Activated naive CD8-positive, alpha-beta T cell treated with anti-CD3 and anti-CD28 coated beads for 36 hours (primary cell): ENCODE measurements at regions not wholly inside any gene's neighbourhood (a gene's known extent, or its start where the extent isn't known, plus 50 kb on each side); places are given as distances from the start of the nearest gene placed in this dataset.

Experiments used
- DNase-seq: peaks from one replicate; pipeline ENCODE4 v3.0.0; 2021
- H3K27ac Mint-ChIP-seq: one replicate; pipeline ENCODE4 v1.8.0; 2022; ENCODE audit warnings: mild to moderate bottlenecking, moderate library complexity, mixed read lengths
- H3K27me3 Mint-ChIP-seq: one replicate; pipeline ENCODE4 v1.8.0; 2022; ENCODE audit warnings: mild to moderate bottlenecking, mixed read lengths
- H3K36me3 Mint-ChIP-seq: one replicate; pipeline ENCODE4 v1.8.0; 2021; ENCODE audit warnings: mild to moderate bottlenecking, mixed read lengths
- H3K4me1 Mint-ChIP-seq: one replicate; pipeline ENCODE4 v1.8.0; 2021; ENCODE audit warnings: mixed read lengths
- H3K4me3 Mint-ChIP-seq: one replicate; pipeline ENCODE4 v1.8.0; 2022; ENCODE audit warnings: mild to moderate bottlenecking, moderate library complexity, mixed read lengths
- H3K9me3 Mint-ChIP-seq: one replicate; pipeline ENCODE4 v1.8.0; 2022; ENCODE audit warnings: mixed read lengths

DNA sequence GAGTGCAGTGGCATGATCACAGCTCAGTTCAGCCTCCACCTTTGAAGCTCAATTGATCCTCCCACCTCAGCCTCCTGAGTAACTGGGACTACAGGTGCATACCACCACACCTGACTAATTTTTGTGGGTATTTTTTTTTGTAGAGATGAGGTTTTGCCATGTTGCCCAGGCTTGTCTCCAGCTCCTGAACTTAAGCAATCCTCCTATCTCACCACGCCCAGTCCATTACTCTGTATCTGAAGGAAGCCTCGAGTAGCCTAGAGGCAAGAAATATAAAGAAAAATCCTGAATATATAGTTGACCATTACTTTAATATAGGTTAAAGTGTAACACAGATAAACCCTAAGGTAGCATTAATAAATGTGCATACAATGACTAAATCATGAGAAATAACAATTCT is 686.8 kb upstream of the PIK3C3 start:
- peaks cover 2% of the 10 kb centered on the region for H3K9me3 Mint-ChIP-seq
- no peaks in the 10 kb centered on the region for H3K36me3 Mint-ChIP-seq
- H3K27ac Mint-ChIP-seq = no peak overlapping the region
- no peak overlapping the region for H3K4me3 Mint-ChIP-seq
- H3K27me3 Mint-ChIP-seq = no peaks in the 10 kb centered on the region
- DNase-seq = no peak
- H3K4me1 Mint-ChIP-seq = no peaks in the 10 kb centered on the region

DNA sequence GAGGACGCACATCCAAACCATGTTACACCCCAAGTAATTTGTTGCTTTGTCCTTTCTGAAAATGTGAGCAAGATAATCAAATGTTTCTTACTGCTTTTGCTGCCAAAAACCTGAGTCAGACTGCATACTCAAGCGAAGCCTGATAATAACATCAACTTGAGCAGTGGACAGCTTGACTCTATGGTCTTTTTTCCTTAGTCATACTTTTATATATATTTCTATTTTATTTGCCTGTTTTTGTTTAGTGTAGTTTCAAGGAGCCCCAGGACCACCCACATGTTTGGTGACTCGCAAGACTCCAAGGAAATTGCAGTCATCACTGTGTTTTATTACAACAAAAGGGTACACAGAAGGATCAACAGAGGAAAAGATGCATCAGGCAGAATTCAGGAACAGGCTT is 688.4 kb upstream of the PIK3C3 start:
- no peaks in the 10 kb centered on the region for H3K36me3 Mint-ChIP-seq
- no peaks in the 10 kb centered on the region for H3K4me1 Mint-ChIP-seq
- DNase-seq = no peak
- no peak overlapping the region for H3K4me3 Mint-ChIP-seq
- H3K9me3 Mint-ChIP-seq = peaks cover 4% of the 10 kb centered on the region
- H3K27me3 Mint-ChIP-seq = no peaks in the 10 kb centered on the region
- H3K27ac Mint-ChIP-seq = no peak overlapping the region

DNA sequence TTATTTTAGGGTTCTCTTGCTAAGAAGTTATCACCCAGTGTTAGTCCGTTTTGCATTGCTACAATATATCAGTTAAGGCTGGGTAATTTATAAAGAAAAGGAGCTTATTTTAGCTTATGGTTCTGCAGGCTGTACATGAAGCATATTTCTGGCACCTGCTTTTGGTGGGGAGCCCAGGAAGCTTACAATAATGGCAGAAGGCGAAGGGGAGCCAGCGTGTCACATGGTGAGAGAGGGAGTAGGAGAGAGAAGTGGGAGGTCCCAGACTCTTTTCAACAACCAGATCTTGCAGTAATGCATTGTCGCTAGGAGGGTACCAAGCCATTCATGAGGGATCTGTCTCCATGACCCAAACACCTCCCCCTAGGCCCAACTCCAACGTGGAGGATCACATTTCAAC is 688.8 kb upstream of the PIK3C3 start:
- H3K36me3 Mint-ChIP-seq = no peaks in the 10 kb centered on the region
- H3K27ac Mint-ChIP-seq = no peak overlapping the region
- H3K9me3 Mint-ChIP-seq = peaks cover 4% of the 10 kb centered on the region
- no peak overlapping the region for H3K4me3 Mint-ChIP-seq
- no peaks in the 10 kb centered on the region for H3K27me3 Mint-ChIP-seq
- DNase-seq = no peak
- H3K4me1 Mint-ChIP-seq = no peaks in the 10 kb centered on the region

DNA sequence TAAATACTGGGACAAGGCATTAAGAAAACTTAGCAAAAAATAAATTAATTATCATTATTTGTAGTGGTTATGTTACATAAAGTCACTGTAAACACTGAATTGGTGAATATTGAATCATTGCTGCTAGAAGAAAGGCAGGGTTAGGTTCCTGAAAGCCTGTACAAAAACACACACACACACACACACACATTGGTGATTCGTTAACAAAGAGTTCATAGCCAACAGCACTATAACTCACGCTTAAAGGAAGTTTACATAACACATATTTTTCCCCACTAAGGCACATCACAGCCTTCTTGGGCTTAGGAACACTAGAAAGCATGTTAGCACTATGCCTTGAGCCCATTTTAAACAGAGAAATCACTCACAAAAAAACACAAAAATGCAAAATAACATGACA is 690.0 kb upstream of the PIK3C3 start:
- Mint-ChIP-seq H3K4me3 (no peak overlapping the region), H3K36me3 (no peaks in the 10 kb centered on the region), H3K9me3 (peaks cover 4% of the 10 kb centered on the region), H3K27me3 (no peaks in the 10 kb centered on the region), H3K27ac (no peak overlapping the region), H3K4me1 (no peaks in the 10 kb centered on the region)
- DNase-seq = no peak

DNA sequence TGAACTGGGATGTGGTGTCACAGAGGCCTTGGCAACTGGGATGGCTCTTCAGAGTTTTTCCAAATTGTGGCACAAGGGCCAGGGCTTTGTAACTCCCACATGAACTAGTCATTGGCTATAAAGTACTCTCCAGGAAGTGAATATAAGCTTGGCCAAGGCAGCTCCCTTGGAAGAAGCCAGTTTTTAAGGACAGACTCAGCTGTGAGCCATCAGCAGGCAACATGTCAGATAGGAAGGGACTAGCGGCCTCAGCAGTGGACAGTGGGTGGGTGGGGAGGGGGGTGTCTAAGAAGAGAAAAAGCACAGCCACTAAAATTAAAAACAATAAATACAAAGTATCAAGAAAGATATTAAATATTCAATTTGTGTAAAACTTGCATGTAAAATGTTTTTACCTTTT is 691.1 kb upstream of the PIK3C3 start:
- peaks cover 5% of the 10 kb centered on the region for H3K9me3 Mint-ChIP-seq
- H3K4me1 Mint-ChIP-seq = no peaks in the 10 kb centered on the region
- H3K27me3 Mint-ChIP-seq = no peaks in the 10 kb centered on the region
- H3K36me3 Mint-ChIP-seq = no peaks in the 10 kb centered on the region
- no peak overlapping the region for H3K4me3 Mint-ChIP-seq
- no peak overlapping the region for H3K27ac Mint-ChIP-seq
- no peak for DNase-seq

DNA sequence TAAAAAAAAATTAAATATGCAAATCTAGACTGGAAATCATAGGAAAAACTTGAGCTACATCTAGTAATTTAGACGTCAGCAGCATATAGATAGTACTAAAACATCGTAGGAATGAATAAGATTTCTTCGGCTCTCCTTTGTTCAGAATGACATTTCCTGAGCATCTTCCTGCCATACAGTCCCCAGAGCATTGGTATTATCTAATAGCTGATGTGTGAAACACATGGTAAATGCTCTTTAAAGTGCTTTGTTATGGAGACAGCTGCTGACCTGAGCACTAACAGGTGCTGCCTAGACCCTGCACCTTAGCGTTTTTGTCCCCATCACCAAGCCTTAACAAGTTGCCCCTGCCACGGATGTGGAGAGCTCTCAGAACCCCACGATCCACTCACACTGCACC is 692.3 kb upstream of the PIK3C3 start:
- no peaks in the 10 kb centered on the region for H3K4me1 Mint-ChIP-seq
- H3K27ac Mint-ChIP-seq = no peak overlapping the region
- no peaks in the 10 kb centered on the region for H3K36me3 Mint-ChIP-seq
- no peaks in the 10 kb centered on the region for H3K27me3 Mint-ChIP-seq
- no peak for DNase-seq
- peaks cover 5% of the 10 kb centered on the region for H3K9me3 Mint-ChIP-seq
- H3K4me3 Mint-ChIP-seq = no peak overlapping the region

DNA sequence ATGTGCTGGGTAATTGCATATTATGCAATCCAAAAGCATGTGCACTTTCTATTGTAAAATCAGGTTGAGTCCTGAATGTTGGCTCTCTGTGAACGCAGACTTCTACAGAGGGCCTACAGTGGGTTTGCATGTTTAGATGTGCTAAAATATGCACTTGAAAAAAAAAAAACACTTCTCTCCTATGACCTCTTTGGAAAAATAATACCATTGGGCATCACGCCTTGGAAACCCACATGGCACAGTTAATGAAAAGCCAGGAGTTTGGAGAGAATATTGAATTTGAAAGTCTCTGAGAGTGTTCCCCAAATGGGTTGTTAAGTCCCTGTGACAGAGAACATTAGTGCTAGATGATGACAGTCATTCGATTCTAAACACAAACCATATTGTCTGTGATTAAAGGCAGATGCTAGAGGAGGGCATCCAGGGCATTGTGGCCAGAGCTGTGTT is 710.4 kb upstream of the PIK3C3 start:
- DNase-seq = no peak
- peaks cover 3% of the 10 kb centered on the region for H3K9me3 Mint-ChIP-seq
- H3K27ac Mint-ChIP-seq = no peak overlapping the region
- H3K36me3 Mint-ChIP-seq = no peaks in the 10 kb centered on the region
- no peak overlapping the region for H3K4me3 Mint-ChIP-seq
- H3K4me1 Mint-ChIP-seq = no peaks in the 10 kb centered on the region
- H3K27me3 Mint-ChIP-seq = no peaks in the 10 kb centered on the region

DNA sequence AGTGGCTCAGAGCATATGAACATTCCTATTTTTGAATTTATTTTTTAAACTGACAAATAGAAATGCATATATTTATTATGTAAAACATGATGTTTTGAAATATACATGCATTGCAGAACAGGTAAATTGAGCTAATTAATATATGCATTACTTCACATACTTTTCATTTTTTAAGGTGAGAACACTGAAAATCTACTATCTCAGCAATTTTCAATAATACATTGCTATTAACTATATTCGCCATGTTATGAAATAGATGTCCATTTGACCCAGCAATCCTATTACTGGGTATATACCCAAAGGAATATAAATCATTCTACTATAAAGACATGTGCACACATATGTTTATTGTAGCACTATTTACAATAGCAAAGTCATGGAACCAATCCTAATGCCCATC is 717.7 kb upstream of the PIK3C3 start:
- H3K27me3 Mint-ChIP-seq = no peaks in the 10 kb centered on the region
- no peaks in the 10 kb centered on the region for H3K36me3 Mint-ChIP-seq
- peaks cover 3% of the 10 kb centered on the region for H3K9me3 Mint-ChIP-seq
- DNase-seq = no peak
- H3K4me1 Mint-ChIP-seq = no peaks in the 10 kb centered on the region
- H3K4me3 Mint-ChIP-seq = no peak overlapping the region
- H3K27ac Mint-ChIP-seq = no peak overlapping the region

DNA sequence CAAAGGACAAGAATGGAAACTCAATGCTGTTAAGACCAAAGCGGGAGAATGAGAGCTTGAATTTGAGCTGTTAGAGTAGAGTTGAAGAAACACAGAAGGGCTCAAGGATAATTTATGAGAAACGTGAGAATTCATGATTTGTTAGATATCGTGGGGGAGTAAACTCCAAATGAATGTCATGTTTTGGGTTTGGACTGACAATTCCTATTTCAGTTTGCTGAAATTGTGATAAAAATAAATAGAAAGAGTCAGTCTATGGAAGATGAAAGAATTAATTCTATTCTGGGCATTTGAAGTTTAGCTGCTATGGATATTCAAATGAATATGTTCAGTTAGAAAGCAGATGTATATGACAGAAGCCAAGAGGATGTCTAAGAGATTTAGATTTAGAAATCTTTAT is 723.4 kb upstream of the PIK3C3 start:
- H3K4me3 Mint-ChIP-seq = no peak overlapping the region
- H3K4me1 Mint-ChIP-seq = no peaks in the 10 kb centered on the region
- H3K27me3 Mint-ChIP-seq = no peaks in the 10 kb centered on the region
- H3K9me3 Mint-ChIP-seq = no peaks in the 10 kb centered on the region
- no peak for DNase-seq
- H3K27ac Mint-ChIP-seq = no peak overlapping the region
- H3K36me3 Mint-ChIP-seq = no peaks in the 10 kb centered on the region

DNA sequence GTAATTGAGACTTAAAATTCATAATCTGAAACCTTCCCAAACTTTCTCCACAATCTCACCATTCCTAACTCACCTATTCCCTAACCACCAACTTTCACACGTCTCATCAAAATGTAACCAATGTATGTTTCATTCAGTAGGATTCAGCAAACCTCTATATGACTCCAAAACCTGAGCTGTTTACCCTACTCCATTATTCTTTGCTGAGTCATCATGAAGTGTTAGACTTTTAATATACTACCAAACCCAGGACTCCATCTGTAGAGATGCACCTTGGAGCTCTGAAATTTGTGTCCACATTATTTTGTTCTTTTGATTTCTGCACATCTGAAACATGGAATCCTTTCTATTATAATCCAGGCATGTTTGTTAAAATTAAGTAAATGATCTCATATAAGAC is 727.0 kb upstream of the PIK3C3 start:
- no peak overlapping the region for H3K4me3 Mint-ChIP-seq
- H3K4me1 Mint-ChIP-seq = no peaks in the 10 kb centered on the region
- no peak for DNase-seq
- H3K9me3 Mint-ChIP-seq = peaks cover 2% of the 10 kb centered on the region
- no peaks in the 10 kb centered on the region for H3K27me3 Mint-ChIP-seq
- no peaks in the 10 kb centered on the region for H3K36me3 Mint-ChIP-seq
- H3K27ac Mint-ChIP-seq = no peak overlapping the region

DNA sequence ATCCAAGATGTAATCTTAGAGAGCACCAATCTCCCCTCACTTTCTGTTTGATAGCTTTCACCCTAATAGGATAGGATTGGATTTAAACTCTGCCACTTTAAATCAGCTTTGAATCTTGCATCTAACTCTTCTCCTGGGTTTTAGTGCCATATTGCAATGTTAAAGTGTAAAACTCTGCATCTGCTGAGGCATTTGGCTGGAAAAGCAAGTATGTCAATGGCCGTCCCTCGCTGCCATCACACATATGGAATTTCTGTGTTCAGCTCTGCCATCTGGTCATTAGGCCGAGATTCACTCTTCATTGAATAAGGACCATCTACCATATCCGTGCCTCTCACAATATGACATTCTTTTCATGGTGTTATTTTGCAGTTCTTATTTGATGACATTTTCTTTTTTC is 728.1 kb upstream of the PIK3C3 start:
- no peak overlapping the region for H3K4me3 Mint-ChIP-seq
- H3K27ac Mint-ChIP-seq = no peak overlapping the region
- DNase-seq = no peak
- peaks cover 6% of the 10 kb centered on the region for H3K9me3 Mint-ChIP-seq
- no peaks in the 10 kb centered on the region for H3K27me3 Mint-ChIP-seq
- no peaks in the 10 kb centered on the region for H3K4me1 Mint-ChIP-seq
- H3K36me3 Mint-ChIP-seq = no peaks in the 10 kb centered on the region

DNA sequence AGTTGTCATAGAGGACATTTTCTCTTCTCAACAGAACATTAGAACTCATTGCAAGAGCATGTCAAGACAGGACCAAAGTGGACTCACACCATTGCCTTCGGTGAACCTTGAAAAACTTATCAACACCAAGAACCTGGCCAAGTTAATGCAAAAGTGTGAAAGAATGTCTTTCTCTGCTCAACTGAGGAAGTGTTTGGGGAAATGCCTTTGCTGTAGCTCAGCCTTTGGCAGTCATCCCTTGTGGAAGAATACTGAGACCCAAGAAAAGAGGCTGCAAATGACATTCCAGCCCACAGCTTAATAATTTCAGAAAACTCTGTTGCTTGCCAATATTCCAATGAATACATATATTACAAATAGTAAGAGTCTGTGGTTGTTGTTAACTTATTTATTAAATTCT is 728.8 kb upstream of the PIK3C3 start:
- H3K27me3 Mint-ChIP-seq = no peaks in the 10 kb centered on the region
- H3K36me3 Mint-ChIP-seq = no peaks in the 10 kb centered on the region
- DNase-seq = no peak
- no peak overlapping the region for H3K4me3 Mint-ChIP-seq
- H3K27ac Mint-ChIP-seq = no peak overlapping the region
- H3K4me1 Mint-ChIP-seq = no peaks in the 10 kb centered on the region
- H3K9me3 Mint-ChIP-seq = peaks cover 6% of the 10 kb centered on the region

DNA sequence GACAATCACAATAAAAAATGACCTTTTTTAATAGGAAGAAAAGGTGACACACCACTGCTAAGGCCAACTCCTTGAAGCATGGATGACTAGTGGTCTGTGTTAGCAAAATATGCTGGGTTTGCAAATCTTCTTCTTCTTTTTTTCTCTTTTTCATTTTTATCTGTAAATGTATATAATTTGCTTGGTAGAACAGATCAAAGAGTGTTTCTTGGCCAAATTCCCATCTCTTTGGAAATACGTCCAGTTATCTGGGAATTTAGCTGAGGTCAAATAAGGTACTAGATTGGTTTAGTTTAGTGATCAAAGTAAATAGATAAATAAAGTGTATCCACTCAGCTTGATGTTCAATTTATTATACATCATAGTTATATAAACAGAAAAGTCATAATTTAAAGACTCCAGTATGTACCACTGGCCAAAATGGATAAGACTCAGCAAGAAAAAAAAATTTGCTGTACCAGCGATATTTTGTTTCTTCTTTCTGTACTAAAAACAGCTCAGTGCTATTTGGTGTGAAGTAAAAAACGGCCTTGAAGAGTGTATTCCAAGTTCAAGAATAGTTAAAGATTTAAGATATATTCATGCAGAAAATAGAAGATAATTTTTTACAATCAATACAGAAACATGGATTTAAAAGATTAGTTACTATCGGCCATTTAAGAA is 738.6 kb upstream of the PIK3C3 start:
- no peaks in the 10 kb centered on the region for H3K36me3 Mint-ChIP-seq
- no peaks in the 10 kb centered on the region for H3K4me1 Mint-ChIP-seq
- no peak overlapping the region for H3K27ac Mint-ChIP-seq

DNA sequence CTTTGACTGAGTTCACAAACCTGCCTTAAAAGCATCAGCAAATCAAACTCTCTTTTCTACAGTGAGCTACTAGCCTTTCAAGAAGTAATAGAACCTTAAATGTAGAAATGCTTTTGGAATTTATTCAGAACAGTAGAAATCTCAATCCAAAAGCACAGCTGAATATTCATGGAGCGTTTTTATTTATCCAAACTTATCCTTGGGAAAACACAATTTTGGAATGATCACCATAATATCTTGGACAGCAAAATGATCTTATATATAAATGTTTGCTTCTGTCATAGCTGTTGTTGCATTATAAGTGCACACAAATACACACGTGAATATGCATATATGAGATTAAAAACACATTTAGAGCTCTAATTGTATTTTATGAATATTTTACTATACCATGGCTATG is 747.3 kb upstream of the PIK3C3 start:
- peaks cover 3% of the 10 kb centered on the region for H3K9me3 Mint-ChIP-seq
- H3K27me3 Mint-ChIP-seq = no peaks in the 10 kb centered on the region
- no peak overlapping the region for H3K4me3 Mint-ChIP-seq

More for the DNA sequence above, 738.6 kb upstream of the PIK3C3 start:
- Mint-ChIP-seq H3K4me3 (no peak overlapping the region), H3K27me3 (no peaks in the 10 kb centered on the region), H3K9me3 (peaks cover 2% of the 10 kb centered on the region)
- DNase-seq = no peak

DNA sequence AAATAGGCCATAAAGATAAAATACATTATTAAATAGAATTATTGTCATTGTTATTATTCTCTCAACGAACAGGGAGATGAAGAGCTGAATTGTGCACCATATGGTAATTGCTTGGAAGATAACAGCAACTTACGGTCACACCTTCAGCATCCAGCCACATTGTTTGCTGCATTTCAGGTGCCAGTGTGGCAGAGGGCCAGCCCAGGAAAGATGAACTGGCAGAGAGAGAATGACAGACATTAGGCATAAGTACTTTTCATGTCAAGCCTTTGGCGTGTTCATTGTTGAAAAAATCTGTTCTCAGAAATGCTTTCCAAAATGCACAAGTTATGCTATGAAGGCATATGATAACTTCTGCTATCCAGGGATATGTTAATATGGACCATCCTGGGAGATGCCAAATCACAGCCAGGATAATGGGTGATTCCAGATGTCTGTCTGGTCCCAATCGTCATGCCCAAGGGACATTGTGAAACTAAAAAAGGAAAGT is 748.6 kb upstream of the PIK3C3 start:
- Mint-ChIP-seq H3K27ac (no peak overlapping the region), H3K9me3 (peaks cover 3% of the 10 kb centered on the region), H3K36me3 (no peaks in the 10 kb centered on the region), H3K4me1 (no peaks in the 10 kb centered on the region), H3K4me3 (no peak overlapping the region), H3K27me3 (no peaks in the 10 kb centered on the region)
- no peak for DNase-seq

More for the DNA sequence above, 747.3 kb upstream of the PIK3C3 start:
- DNase-seq = no peak
- Mint-ChIP-seq H3K27ac (no peak overlapping the region), H3K4me1 (no peaks in the 10 kb centered on the region), H3K36me3 (no peaks in the 10 kb centered on the region)

DNA sequence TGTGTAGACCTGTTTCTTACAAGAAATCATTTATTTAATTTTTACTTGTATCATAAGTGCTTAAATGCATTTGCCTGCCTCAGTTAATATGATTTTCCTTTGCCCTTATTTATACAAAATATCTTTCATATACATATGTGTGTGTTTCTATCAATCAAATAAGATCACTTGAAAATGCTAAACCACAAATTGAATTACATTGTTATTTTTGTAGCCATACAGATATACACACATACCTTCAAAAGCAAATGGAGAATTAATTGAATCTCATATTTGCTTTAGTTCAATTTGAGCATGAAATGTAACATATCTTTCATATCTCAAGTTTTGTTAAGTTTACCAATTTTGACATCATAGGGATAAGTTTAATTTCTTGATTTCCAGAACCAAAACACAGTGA is 755.8 kb upstream of the PIK3C3 start:
- DNase-seq = no peak
- Mint-ChIP-seq H3K27me3 (no peaks in the 10 kb centered on the region), H3K27ac (no peak overlapping the region), H3K9me3 (peaks cover 6% of the 10 kb centered on the region), H3K4me1 (no peaks in the 10 kb centered on the region), H3K36me3 (no peaks in the 10 kb centered on the region), H3K4me3 (no peak overlapping the region)
